H1 (cell line): ENCODE measurements at regions not wholly inside any gene's neighbourhood (a gene's known extent, or its start where the extent isn't known, plus 50 kb on each side); places are given as distances from the start of the nearest gene placed in this dataset.

ENCODE experiments used
- BRCA1 ChIP-seq: IDR thresholded peaks from 2 replicates; pipeline ENCODE4 v1.6.1; 2012; ENCODE audit warnings: low read depth, low read length, improper control_type of control experiment
- CHD7 ChIP-seq: fragments of 300-600 bp; sonication (generic); IDR thresholded peaks from 2 replicates; pipeline ENCODE4 v1.7.1; 2012; ENCODE audit warnings: low read length, moderate library complexity, mild to moderate bottlenecking, inconsistent platforms; ENCODE audit not compliant: insufficient replicate concordance
- HDAC2 ChIP-seq, 2 experiments: fragments of 300-600 bp in 1 of 2; sonication (generic) in 1 of 2; IDR thresholded peaks; 2 replicates each; pipeline ENCODE4 v1.6.1; 2011 to 2012; ENCODE audit warnings: low read depth in 2 of 2, low read length in 2 of 2, mild to moderate bottlenecking in 2 of 2, moderate library complexity in 2 of 2, borderline replicate concordance in 1 of 2, inconsistent platforms in 1 of 2
- SP2 ChIP-seq: IDR thresholded peaks from 2 replicates; pipeline ENCODE4 v1.6.1; 2012; ENCODE audit warnings: mild to moderate bottlenecking, low read length, inconsistent platforms
- SRF ChIP-seq: IDR thresholded peaks from 2 replicates; pipeline ENCODE4 v1.6.1; 2011; ENCODE audit warnings: mild to moderate bottlenecking, low read depth, low read length, moderate library complexity
- USF2 ChIP-seq: IDR thresholded peaks from 2 replicates; pipeline ENCODE4 v1.6.1; 2011; ENCODE audit warnings: low read length, improper control_type of control experiment

- TF ChIP-seq CHD7 (no peak), SP2 (no peak), SRF (no peak), USF2 (no peak), HDAC2 (IDR thresholded peaks at IDR 0.05; ENCODE audit: borderline replicate concordance in 1 of 2, low read depth in 2 of 2, low read length in 2 of 2) (no peak), BRCA1 (no peak)
Observed at GRCh38 chr2:145199042-145199441, 679.1 kb upstream of the ZEB2 start (continued).
